ENCODE measurements at regions not wholly inside any gene's neighbourhood (a gene's known extent, or its start where the extent isn't known, plus 50 kb on each side); places are given as distances from the start of the nearest gene placed in this dataset.

- H3K27me3 ChIP-seq (replicated peaks in 1 of 2; ENCODE audit: control insufficient read depth in 2 of 2, insufficient read depth in 2 of 2, low read length in 1 of 2): no peaks in the 10 kb centered on the region
- no TSS peak for BruUV-seq (replicated peaks)
- no peaks in the 10 kb centered on the region for H3K36me3 ChIP-seq (ENCODE audit: control insufficient read depth in 2 of 2, insufficient read depth in 2 of 2, low read length in 1 of 2)
- ATAC-seq: no peak
- no peaks in the 10 kb centered on the region for H3K9me3 ChIP-seq (replicated peaks; ENCODE audit: control insufficient read depth, insufficient read depth, low read length)
- no peak overlapping the region for H3K4me3 ChIP-seq
- RAD21 ChIA-PET (ENCODE audit: unreplicated experiment): interaction anchor here (0.6 to 0.7 kb wide), 2 partner anchors 14 to 86 kb away, joined by 3 to 4 read pairs; no protein-coding TSS in a partner anchor
- no peaks in the 10 kb centered on the region for H4K20me1 ChIP-seq (ENCODE audit: control insufficient read depth, insufficient read depth)
- peaks cover 5% of the 10 kb centered on the region; the same call in 1 of the 2 replicates for H3K4me1 ChIP-seq (ENCODE audit: control insufficient read depth, insufficient read depth, low read length)
- POLR2A ChIA-PET: interaction anchor here (0.6 kb wide), 1 partner anchor 21 kb away, joined by 4 read pairs; no protein-coding TSS in a partner anchor
- no peaks in the 10 kb centered on the region for H3K79me2 ChIP-seq (ENCODE audit: control insufficient read depth, insufficient read depth, low read length)
- no peak overlapping the region for H3K9ac ChIP-seq (ENCODE audit: control insufficient read depth, insufficient read depth, low read length)
- no peak for FAIRE-seq
- SMC1A ChIA-PET (ENCODE audit: uncharacterized antibody, unreplicated experiment): interaction anchor here (0.7 to 2.0 kb wide), 7 partner anchors 15 to 123 kb away, joined by 3 to 8 read pairs (median 5); no protein-coding TSS in a partner anchor
- intact Hi-C loops (cut with micrococcal nuclease; ENCODE audit: unreplicated experiment) (no loop called here), in situ Hi-C loops (cut with MboI) (no loop called here)
- 57% methylated on average over 6 of the region's 6 CpGs for WGBS (ENCODE audit: insufficient coverage, insufficient replicate concordance, low lambda C conversion rate, missing lambda C conversion rate)
- no peak for DNase-seq (ENCODE audit: low read depth, low spot score)
- no peak overlapping the region for H2AFZ ChIP-seq (ENCODE audit: control insufficient read depth, low read depth, low read length)
- CTCF ChIA-PET: no interaction called here
- H3K27ac ChIP-seq (ENCODE audit: control insufficient read depth, insufficient read depth): no peak overlapping the region
- H3K4me2 ChIP-seq (ENCODE audit: control insufficient read depth, insufficient read depth): no peak overlapping the region
- TF ChIP-seq CREB1 (IDR thresholded peaks at IDR 0.05; ENCODE audit: low read depth) (no peak), CTCF (IDR thresholded peaks at IDR 0.05 in 2 of 3, conservative IDR thresholded peaks at IDR 0.05 in 1 of 3; ENCODE audit: control insufficient read depth in 2 of 3, extremely low read depth in 1 of 3, insufficient read depth in 1 of 3, low read depth in 3 of 3, low read length in 3 of 3) (no peak), TCF3 (IDR thresholded peaks at IDR 0.05; ENCODE audit: borderline replicate concordance, insufficient read depth, low read depth, low read length) (no peak), RBBP5 (conservative IDR thresholded peaks at IDR 0.05) (no peak), ZNF592 (IDR thresholded peaks at IDR 0.05) (no peak), CBFB (IDR thresholded peaks at IDR 0.05; ENCODE audit: low read depth) (no peak), ETV6 (conservative IDR thresholded peaks at IDR 0.05 in 1 of 2, IDR thresholded peaks at IDR 0.05 in 1 of 2; ENCODE audit: borderline replicate concordance in 1 of 2, low read depth in 1 of 2) (no peak), MEF2A (IDR thresholded peaks at IDR 0.05; ENCODE audit: insufficient read depth, low read depth, low read length) (no peak), KDM1A (IDR thresholded peaks at IDR 0.05; ENCODE audit: borderline replicate concordance) (no peak), STAT1 (conservative IDR thresholded peaks at IDR 0.05) (no peak), HDGF (IDR thresholded peaks at IDR 0.05) (no peak), POLR2A (IDR thresholded peaks at IDR 0.05; ENCODE audit: low read depth, low read length) (no peak), CEBPZ (IDR thresholded peaks at IDR 0.05; ENCODE audit: low read depth, low read length) (no peak), WRNIP1 (IDR thresholded peaks at IDR 0.05; ENCODE audit: borderline replicate concordance, low read depth, low read length) (no peak)
Observed at GRCh38 chr2:215790523-215791421, 222.6 kb downstream of the MREG start.
